ENCODE measurements at regions not wholly inside any gene's neighbourhood (a gene's known extent, or its start where the extent isn't known, plus 50 kb on each side); places are given as distances from the start of the nearest gene placed in this dataset.

GRCh38 chr5:98721231-98721928, 52.1 kb upstream of the RGMB start:
- no peak overlapping the region for H3K23ac ChIP-seq (ENCODE audit: low read depth, low read length)
- no peaks in the 10 kb centered on the region for H3K9me1 ChIP-seq (ENCODE audit: insufficient read depth, low read length)
- peak overlapping the region; percentile 9; the same call in 1 of the 2 replicates for H3K18ac ChIP-seq (ENCODE audit: low read depth, low read length)
- H2BK120ac ChIP-seq (ENCODE audit: low read depth, low read length) = no peak overlapping the region
- DNase-seq (peak; percentile 55), ATAC-seq (ENCODE audit: low read depth) (peak; percentile 71; the same call in 1 of the 2 replicates)
- no peak overlapping the region for H4K8ac ChIP-seq (ENCODE audit: low read depth in 2 of 2, low read length in 2 of 2)
- no CpG with 5 or more reads among the region's 1 CpG for WGBS, 2 experiments (ENCODE audit: extremely low coverage in 2 of 2, insufficient read length in 1 of 2)
- in situ Hi-C loops (cut with MboI; ENCODE audit: low sequenced_read_pairs) = no loop called here
- H3K14ac ChIP-seq (replicated peaks; ENCODE audit: low read depth, low read length) = no peak overlapping the region
- no peak overlapping the region for H3K4ac ChIP-seq (ENCODE audit: low read depth, low read length)
- no peaks in the 10 kb centered on the region for H3K79me1 ChIP-seq (ENCODE audit: low read depth in 1 of 2, low read length in 2 of 2)
- H4K20me1 ChIP-seq (ENCODE audit: insufficient read depth, low read length) = no peaks in the 10 kb centered on the region
- BruUV-seq (replicated peaks) = no TSS peak
- no peak overlapping the region for H2AK5ac ChIP-seq (ENCODE audit: low read depth, low read length)
- no peaks in the 10 kb centered on the region; the same call in 1 of the 2 replicates for H3K4me1 ChIP-seq (ENCODE audit: control insufficient read depth, insufficient read depth, low read length)
- ChIA-PET CTCF (interaction anchor here (0.9 kb wide), 1 partner anchor 9 kb away, joined by 3 read pairs; no protein-coding TSS in a partner anchor), POLR2A (ENCODE audit: unreplicated experiment) (interaction anchor here (1.3 kb wide), 1 partner anchor 48 kb away, joined by 3 read pairs; no protein-coding TSS in a partner anchor)
- H4K91ac ChIP-seq (ENCODE audit: insufficient read depth, low read depth, low read length) = no peak overlapping the region
- dilution Hi-C loops (cut with HindIII; ENCODE audit: low sequenced_read_pairs, unreplicated experiment) = no loop called here
- H4K5ac ChIP-seq (ENCODE audit: low read depth, low read length) = no peak overlapping the region
- H3K9ac ChIP-seq (ENCODE audit: low read depth, low read length) = no peak overlapping the region
- no peaks in the 10 kb centered on the region for H3K9me3 ChIP-seq (ENCODE audit: control insufficient read depth, insufficient read depth, low read length)
- TF ChIP-seq MAFK (IDR thresholded peaks at IDR 0.05; ENCODE audit: low read depth, low read length) (no peak), RFX5 (IDR thresholded peaks at IDR 0.05; ENCODE audit: low read depth, low read length) (peak; percentile 76), FOS (IDR thresholded peaks at IDR 0.05; ENCODE audit: low read depth, low read length) (peak; percentile 19; the same call in 1 of the 2 replicates)
- H3K4me3 ChIP-seq (ENCODE audit: insufficient read depth, low read depth, low read length) = no peak overlapping the region
- H3K27ac ChIP-seq (ENCODE audit: insufficient read depth, low read length) = no peak overlapping the region
- H3K27me3 ChIP-seq (ENCODE audit: control insufficient read depth, insufficient read depth, low read length) = no peaks in the 10 kb centered on the region
- no peaks in the 10 kb centered on the region for H3K36me3 ChIP-seq (ENCODE audit: control insufficient read depth, insufficient read depth, low read length)
- no peak overlapping the region for H2AFZ ChIP-seq (replicated peaks; ENCODE audit: low read length, poor library complexity)
- H2BK5ac ChIP-seq (ENCODE audit: low read depth, low read length, poor library complexity, severe bottlenecking) = no peak overlapping the region
- H2BK20ac ChIP-seq (ENCODE audit: low read depth, low read length) = no peak overlapping the region
- no peak overlapping the region for H3K4me2 ChIP-seq (ENCODE audit: low read depth, low read length)
- no peak overlapping the region for H2AK9ac ChIP-seq (replicated peaks; ENCODE audit: low read depth, low read length, poor library complexity)
- intact Hi-C loops (cut with micrococcal nuclease) = no loop called here
- H2BK15ac ChIP-seq (ENCODE audit: low read depth, low read length) = no peak overlapping the region
- H3K56ac ChIP-seq (ENCODE audit: extremely low read depth, insufficient read depth, low read length) = no peak overlapping the region
